ENCODE measurements at regions not wholly inside any gene's neighbourhood (a gene's known extent, or its start where the extent isn't known, plus 50 kb on each side); places are given as distances from the start of the nearest gene placed in this dataset.

DNA sequence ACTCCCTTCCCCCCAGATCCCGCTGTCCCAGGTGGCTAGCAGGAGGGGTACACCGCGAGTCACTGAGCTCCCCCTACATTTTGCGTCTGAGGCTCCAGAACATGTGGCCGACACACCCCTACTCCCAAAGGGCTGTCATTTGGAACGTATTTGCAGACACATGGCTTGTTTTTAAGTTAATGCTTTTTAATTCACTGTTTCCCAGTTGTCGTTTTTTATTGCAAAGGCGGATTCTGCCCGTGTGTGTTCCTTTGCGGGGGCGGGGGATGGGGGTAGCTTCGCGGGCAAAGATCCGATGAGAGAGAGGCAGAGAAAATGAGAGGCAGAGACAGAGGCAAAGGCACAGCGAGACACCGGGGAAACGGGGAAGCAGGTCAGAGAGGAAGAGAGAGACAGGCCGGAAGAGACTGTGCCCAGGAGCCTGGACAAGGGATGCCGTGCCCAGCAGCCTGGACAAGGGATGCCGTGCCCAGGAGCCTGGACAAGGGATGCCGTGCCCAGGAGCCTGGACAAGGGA, 270.2 kb downstream of the FOXD2 start:
- TF ChIP-seq, protein P1, sequence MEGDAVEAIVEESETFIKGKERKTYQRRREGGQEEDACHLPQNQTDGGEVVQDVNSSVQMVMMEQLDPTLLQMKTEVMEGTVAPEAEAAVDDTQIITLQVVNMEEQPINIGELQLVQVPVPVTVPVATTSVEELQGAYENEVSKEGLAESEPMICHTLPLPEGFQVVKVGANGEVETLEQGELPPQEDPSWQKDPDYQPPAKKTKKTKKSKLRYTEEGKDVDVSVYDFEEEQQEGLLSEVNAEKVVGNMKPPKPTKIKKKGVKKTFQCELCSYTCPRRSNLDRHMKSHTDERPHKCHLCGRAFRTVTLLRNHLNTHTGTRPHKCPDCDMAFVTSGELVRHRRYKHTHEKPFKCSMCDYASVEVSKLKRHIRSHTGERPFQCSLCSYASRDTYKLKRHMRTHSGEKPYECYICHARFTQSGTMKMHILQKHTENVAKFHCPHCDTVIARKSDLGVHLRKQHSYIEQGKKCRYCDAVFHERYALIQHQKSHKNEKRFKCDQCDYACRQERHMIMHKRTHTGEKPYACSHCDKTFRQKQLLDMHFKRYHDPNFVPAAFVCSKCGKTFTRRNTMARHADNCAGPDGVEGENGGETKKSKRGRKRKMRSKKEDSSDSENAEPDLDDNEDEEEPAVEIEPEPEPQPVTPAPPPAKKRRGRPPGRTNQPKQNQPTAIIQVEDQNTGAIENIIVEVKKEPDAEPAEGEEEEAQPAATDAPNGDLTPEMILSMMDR (IDR thresholded peaks at IDR 0.05; ENCODE audit: extremely low read depth, insufficient read depth, missing control alignments): no peak
- no peak for DNase-seq (ENCODE audit: low spot score)
- in situ Hi-C loops (cut with MboI; ENCODE audit: low pct_unique_long_range_greater_than_20kb, low sequenced_read_pairs, unreplicated experiment): loop anchor here (25.0 kb wide), 1 partner anchor 521 kb away; the partner anchor contains the start of gene PDZK1IP1

DNA sequence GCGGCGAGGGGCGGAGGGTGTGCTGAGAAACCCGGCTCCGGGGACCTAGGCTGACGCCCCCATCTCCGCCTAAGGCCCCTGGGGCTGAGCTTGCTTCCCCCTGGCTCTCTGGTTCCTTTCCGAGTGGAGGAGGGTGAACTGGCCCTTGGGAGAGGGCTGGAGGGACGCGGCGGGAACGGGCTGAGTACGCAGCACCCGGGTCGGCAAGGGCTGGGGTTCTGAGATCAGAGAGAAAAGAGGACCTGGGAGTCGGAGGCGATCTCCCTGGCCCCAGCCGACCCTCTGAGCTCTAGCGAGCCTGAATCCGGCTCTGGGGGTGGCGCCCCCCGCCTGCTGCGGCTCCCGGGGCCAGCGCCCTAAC, 270.8 kb downstream of the FOXD2 start:
- TF ChIP-seq, protein P1 (IDR thresholded peaks at IDR 0.05; ENCODE audit: extremely low read depth, insufficient read depth, missing control alignments): no peak
- no peak for DNase-seq (ENCODE audit: low spot score)
- in situ Hi-C loops (cut with MboI; ENCODE audit: low pct_unique_long_range_greater_than_20kb, low sequenced_read_pairs, unreplicated experiment): loop anchor here (25.0 kb wide), 1 partner anchor 521 kb away; the partner anchor contains the start of gene PDZK1IP1

DNA sequence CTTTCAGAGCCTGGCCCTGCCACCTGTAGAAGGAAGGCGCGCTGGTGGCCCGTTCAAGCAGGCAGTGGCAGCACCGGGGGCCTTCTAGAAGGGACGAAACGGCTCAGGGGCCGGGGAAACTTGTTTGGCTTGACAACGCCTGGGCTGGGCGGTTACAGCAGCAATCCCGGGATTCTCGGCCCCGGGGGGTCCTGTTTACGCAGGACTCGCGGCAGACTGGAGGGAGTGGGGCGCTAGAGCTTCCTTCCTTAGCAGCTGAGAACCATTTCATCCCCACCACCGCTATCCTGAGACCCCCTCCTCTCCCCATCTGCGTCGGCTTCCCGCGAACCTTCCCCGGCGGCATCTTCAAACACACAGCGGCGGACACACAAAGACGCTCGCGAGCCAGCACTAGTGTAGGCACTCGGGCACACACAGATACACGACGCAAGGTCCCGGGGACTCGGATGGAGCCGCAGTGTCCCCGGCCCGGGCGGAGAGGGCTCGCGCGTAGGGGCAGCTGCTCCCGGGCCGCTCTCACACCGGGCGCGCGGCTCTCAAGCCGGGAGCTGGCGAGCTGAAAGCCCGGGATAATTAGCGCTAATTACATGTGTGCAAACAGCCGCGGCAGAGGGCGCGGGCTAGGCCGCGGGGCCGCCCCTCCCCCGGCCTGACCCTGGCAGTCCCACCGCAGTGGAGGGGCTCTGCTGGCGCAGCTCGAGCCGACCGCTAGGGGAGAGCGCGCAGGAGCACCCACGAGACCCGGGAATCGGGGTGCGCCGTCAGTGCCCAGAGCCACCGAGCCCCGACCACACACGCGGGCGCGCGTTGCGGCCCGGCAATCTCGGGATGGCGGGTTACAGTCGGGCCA, 271.4 kb downstream of the FOXD2 start:
- peak; percentile 68 for DNase-seq (ENCODE audit: low spot score)
- in situ Hi-C loops (cut with MboI; ENCODE audit: low pct_unique_long_range_greater_than_20kb, low sequenced_read_pairs, unreplicated experiment): loop anchor here (25.0 kb wide), 1 partner anchor 522 kb away; the partner anchor contains the start of gene PDZK1IP1
- TF ChIP-seq, protein P1 (IDR thresholded peaks at IDR 0.05; ENCODE audit: extremely low read depth, insufficient read depth, missing control alignments): peak; percentile 15

- TF ChIP-seq, protein P1 (IDR thresholded peaks at IDR 0.05; ENCODE audit: extremely low read depth, insufficient read depth, missing control alignments): no peak
- in situ Hi-C loops (cut with MboI; ENCODE audit: low pct_unique_long_range_greater_than_20kb, low sequenced_read_pairs, unreplicated experiment): loop anchor here (10.0 to 25.0 kb wide), 2 partner anchors 265 to 523 kb away; partner anchors contain the start of gene PDZK1IP1
- DNase-seq (ENCODE audit: low spot score): no peak
These were observed 272.0 kb downstream of the FOXD2 start for GRCh38 chr1:47709872-47710231.

DNA sequence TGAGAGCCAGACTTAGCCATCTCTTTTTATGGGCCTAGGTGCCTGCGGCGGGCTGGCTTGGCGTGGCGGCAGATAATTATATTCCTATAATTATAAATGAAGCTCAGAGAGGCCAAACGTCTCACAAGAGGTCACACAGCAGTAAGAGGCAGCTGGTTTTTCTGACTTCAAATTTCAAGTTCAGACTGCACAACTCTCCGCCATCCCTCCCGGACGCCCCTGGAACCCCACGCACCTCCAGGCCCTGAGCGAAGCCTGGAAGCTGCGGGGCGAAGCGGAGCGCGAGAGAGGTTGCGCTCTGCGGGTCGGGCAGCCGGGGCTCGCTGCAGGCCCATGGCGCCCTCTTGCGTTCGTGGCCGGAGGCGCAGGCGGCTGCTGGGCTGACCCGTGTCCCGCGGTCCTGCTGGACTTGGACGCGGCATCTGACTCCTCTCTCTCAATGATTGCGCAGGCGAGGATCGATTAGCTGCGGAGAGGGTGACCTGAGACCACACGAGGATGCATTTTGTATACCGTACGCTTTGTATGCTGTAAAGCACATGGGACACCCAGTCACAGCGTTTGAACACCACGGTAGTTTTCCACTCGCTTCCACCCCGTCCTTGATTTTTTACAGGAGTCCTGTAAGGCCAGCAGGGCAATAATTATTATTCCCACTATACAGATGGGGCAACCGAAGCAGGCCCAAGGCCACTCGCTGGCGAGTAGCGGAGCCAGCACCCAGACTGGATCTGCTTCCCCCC, 272.7 kb downstream of the FOXD2 start:
- DNase-seq (ENCODE audit: low spot score): peak; percentile 95
- in situ Hi-C loops (cut with MboI; ENCODE audit: low pct_unique_long_range_greater_than_20kb, low sequenced_read_pairs, unreplicated experiment): loop anchor here (10.0 to 25.0 kb wide), 2 partner anchors 266 to 523 kb away; partner anchors contain the start of gene PDZK1IP1
- TF ChIP-seq, protein P1 (IDR thresholded peaks at IDR 0.05; ENCODE audit: extremely low read depth, insufficient read depth, missing control alignments): peak; percentile 99
